SJCRH30 (cell line): ENCODE measurements at regions not wholly inside any gene's neighbourhood (a gene's known extent, or its start where the extent isn't known, plus 50 kb on each side); places are given as distances from the start of the nearest gene placed in this dataset.

Source experiments
- DNase-seq, 2 experiments: peaks; one replicate each; pipeline ENCODE4 v3.0.0-alpha.2; 2015 to 2020
- H3K27ac ChIP-seq: fragments of 250-450 bp; sonication (Bioruptor Pico); 2 replicates; pipeline ENCODE4 v1.5.1; 2020; ENCODE audit warnings: mild to moderate bottlenecking, moderate library complexity
- H3K27me3 ChIP-seq: fragments of 250-450 bp; sonication (Bioruptor Pico); 2 replicates; pipeline ENCODE4 v1.5.1; 2020; ENCODE audit warnings: mild to moderate bottlenecking, moderate library complexity
- H3K36me3 ChIP-seq: fragments of 250-450 bp; sonication (Bioruptor Pico); 2 replicates; pipeline ENCODE4 v1.5.1; 2020; ENCODE audit warnings: mild to moderate bottlenecking, moderate library complexity
- H3K4me1 ChIP-seq: fragments of 250-450 bp; sonication (Bioruptor Pico); 2 replicates; pipeline ENCODE4 v1.5.1; 2020; ENCODE audit warnings: mild to moderate bottlenecking, moderate library complexity
- H3K4me3 ChIP-seq: fragments of 250-450 bp; sonication (Bioruptor Pico); 2 replicates; pipeline ENCODE4 v1.5.1; 2020; ENCODE audit warnings: mild to moderate bottlenecking, moderate library complexity
- H3K9me3 ChIP-seq: fragments of 250-450 bp; sonication (Bioruptor Pico); replicated peaks from 2 replicates; pipeline ENCODE4 v1.5.1; 2020; ENCODE audit warnings: mild to moderate bottlenecking, moderate library complexity

DNA sequence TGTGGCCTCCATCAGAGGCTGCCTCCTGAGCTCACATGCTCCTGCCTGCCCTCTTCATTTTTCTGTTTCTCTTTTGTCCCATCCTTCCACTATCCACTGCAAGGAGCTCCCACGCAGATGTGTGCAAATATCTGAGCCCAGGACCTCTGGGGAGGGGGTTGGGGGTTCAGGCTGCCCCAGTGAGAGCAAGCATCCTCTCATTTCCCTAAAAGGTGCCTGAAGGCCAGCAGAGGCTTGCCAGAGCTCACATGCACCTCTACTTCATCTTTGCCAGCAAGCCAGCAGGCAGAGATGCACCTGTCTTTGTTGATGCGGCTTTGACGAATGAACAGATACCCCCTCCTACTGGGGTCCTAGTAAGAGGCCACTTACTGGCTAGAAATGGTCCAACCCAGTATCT is 128.8 kb downstream of the FGF9 start:
- no peaks in the 10 kb centered on the region for H3K36me3 ChIP-seq
- no peaks in the 10 kb centered on the region for H3K4me1 ChIP-seq
- H3K4me3 ChIP-seq = no peak overlapping the region
- no peaks in the 10 kb centered on the region for H3K9me3 ChIP-seq
- DNase-seq = no peak
- no peak overlapping the region for H3K27ac ChIP-seq
- no peaks in the 10 kb centered on the region for H3K27me3 ChIP-seq

DNA sequence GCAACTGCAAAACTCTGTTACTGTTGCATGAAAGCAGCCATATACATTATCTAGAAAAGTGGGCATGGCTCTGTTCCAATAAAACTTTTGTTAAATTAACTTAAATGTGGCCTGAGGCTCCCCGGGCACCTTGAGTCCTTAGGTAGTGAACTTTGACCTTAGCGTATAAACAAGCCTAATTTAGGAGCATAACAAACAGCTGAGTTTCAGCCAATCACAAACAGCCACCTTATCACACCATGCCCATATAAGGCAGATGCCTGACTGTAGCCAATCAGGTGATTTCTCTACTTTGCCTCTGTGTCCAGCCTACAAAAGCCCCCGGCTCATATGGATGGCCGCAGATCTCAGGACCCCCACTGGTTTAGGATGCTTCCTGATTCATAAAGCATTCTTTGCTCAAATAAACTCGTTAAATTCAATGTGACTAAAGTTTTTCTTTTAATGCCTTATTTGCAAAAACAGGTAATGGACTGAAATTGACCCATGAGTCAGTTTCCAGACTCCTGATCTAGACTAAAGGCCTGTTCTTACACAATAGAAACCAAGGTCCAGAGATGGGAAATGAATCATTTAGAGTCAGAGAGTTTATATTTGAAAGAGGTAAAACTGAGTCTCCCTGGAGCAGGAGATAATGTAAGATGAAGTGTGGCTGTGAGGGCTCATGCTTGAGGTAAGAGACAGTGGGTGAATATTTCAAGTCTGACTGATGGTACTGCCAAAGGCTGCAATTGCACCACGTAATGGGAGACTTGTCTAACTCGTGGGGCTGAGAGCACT is 130.2 kb downstream of the FGF9 start:
- H3K9me3 ChIP-seq = no peaks in the 10 kb centered on the region
- no peaks in the 10 kb centered on the region; the same call in 1 of the 2 replicates for H3K4me1 ChIP-seq
- no peak for DNase-seq
- no peak overlapping the region for H3K4me3 ChIP-seq
- no peaks in the 10 kb centered on the region for H3K27me3 ChIP-seq
- H3K36me3 ChIP-seq = no peaks in the 10 kb centered on the region
- no peak overlapping the region for H3K27ac ChIP-seq

DNA sequence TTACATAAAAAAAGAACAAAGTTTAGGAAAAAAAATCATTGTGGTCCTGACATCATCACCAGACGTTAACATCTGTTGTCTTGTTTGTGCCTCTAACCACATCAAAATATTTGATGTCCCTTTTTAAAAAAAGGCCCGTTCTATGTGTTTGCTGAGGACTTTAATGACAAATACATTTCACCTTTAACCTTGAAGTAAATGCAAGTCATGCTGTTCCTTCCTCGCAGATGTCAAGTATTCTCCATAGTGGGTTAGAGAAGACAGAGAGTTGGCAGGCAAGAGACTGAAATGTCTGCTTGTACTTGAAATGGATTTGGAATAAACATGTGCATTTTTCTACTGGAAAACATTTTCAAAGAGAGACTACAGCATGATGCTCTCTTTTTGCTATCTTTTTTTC is 134.9 kb downstream of the FGF9 start:
- H3K27me3 ChIP-seq = no peaks in the 10 kb centered on the region
- no peak overlapping the region for H3K4me3 ChIP-seq
- H3K27ac ChIP-seq = no peak overlapping the region
- DNase-seq = no peak
- no peaks in the 10 kb centered on the region; the same call in 1 of the 2 replicates for H3K4me1 ChIP-seq
- H3K9me3 ChIP-seq = no peaks in the 10 kb centered on the region
- no peaks in the 10 kb centered on the region for H3K36me3 ChIP-seq

DNA sequence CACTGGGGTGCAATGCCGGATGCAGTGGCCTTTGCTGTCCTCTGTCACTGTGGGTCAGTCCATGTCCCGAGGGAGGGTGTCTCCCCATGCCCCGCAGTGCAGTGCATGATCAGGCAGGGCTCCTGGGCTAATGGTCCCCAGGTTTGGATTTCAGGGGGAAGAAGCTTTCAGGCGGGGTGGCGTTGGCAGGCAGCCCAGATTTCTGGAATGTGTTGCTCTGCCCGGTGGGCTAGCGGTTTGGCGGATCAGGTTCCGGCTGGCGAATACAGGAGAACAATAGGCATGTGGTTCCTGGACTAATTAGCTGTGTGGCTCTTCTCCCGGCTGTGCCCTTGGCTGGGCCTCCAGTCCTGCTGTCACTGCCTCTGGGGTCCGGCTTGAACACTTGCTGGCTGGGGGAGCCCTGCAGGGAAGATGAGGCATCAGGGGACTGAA is 141.3 kb downstream of the FGF9 start:
- H3K36me3 ChIP-seq = no peaks in the 10 kb centered on the region
- peak; percentile 90 to 92 for DNase-seq
- no peaks in the 10 kb centered on the region for H3K9me3 ChIP-seq
- no peak overlapping the region for H3K27ac ChIP-seq
- H3K4me1 ChIP-seq = peaks cover 10% of the 10 kb centered on the region
- H3K4me3 ChIP-seq = no peak overlapping the region
- H3K27me3 ChIP-seq = no peaks in the 10 kb centered on the region; the same call in 1 of the 2 replicates

DNA sequence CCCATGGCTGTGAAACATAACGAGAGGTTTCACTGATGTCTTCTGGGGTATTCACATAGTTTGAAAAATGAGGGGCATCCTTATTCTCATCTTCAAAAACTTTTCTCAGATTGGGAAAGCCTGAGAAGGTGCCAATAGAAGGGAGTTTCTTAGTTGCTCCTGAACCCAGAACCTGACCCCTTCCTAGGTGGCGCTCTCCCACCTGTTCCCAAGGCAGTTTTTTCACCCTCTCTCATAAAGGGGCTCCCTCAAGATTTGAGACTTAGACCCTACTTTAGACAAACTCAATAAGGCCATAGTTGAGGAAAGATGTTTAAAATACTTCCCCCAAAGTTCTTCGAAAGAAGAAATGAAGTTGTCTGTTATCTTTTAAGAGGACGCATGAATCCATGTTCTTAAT is 142.2 kb downstream of the FGF9 start:
- H3K4me3 ChIP-seq = no peak overlapping the region
- no peak for DNase-seq
- H3K27ac ChIP-seq = no peak overlapping the region
- H3K9me3 ChIP-seq = no peaks in the 10 kb centered on the region
- no peaks in the 10 kb centered on the region for H3K36me3 ChIP-seq
- peaks cover 10% of the 10 kb centered on the region for H3K4me1 ChIP-seq
- H3K27me3 ChIP-seq = no peaks in the 10 kb centered on the region; the same call in 1 of the 2 replicates

DNA sequence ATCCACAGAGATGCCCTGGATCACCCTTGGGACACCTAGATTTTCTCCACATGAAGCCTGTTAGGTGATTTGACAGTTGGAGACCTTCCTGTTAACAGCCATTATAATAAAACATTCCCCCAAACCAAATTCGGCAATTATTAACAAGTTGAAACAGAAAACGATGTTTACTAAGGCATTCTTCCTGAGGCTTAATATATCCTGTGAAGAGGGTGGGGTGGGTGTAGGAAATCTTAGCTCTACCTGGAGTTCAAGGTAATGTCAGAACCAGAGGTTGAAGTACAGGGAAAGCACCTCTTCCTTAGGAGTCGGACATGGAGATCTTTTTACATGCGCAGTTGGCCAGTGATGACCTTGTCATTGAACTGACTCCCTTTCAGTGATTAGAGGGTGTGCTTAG is 143.0 kb downstream of the FGF9 start:
- Histone ChIP-seq H3K36me3 (no peaks in the 10 kb centered on the region), H3K9me3 (no peaks in the 10 kb centered on the region), H3K4me1 (peaks cover 10% of the 10 kb centered on the region), H3K27ac (no peak overlapping the region), H3K4me3 (no peak overlapping the region), H3K27me3 (no peaks in the 10 kb centered on the region; the same call in 1 of the 2 replicates)
- no peak for DNase-seq

DNA sequence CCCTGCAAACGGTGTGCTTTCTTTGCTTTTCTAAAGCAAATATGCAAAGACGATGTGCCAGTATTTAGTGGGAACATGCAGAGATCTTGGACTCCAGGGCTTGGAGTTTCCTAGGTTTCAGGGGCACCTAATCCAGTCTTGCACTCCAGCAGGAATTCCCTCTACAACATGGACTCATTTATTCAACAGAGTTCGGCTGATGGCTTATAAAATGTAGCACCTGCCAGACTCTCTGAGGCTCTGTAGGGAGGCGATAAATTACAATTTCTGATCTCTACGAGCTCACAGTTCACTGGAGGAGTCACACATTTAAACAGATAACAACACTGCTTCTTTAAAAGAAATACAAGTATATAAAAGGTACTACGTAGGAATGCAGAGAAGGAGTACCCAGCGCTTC is 143.7 kb downstream of the FGF9 start:
- no peak overlapping the region for H3K4me3 ChIP-seq
- no peaks in the 10 kb centered on the region; the same call in 1 of the 2 replicates for H3K27me3 ChIP-seq
- no peak overlapping the region for H3K27ac ChIP-seq
- H3K9me3 ChIP-seq = no peaks in the 10 kb centered on the region
- DNase-seq = no peak
- no peaks in the 10 kb centered on the region for H3K36me3 ChIP-seq
- peaks cover 10% of the 10 kb centered on the region for H3K4me1 ChIP-seq

DNA sequence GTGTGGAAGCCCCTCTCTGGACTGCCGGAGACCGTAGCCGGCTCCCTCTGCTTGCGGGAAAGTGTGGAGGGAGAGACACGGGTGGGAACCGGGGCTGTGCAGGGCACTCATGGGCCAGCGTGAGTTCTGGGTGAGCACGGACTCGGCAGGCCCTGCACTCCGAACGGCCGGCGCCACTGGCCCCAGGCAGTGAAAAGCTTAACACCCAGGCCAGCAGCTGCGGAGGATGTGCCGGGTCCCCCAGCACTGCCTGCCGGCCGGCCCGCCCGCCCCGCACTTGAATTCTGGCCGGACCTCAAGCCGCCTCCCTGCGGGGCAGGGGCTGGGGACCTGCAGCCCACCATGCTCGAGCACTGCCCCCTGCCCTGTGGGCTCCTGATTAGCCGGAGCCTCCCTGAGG is 147.0 kb downstream of the FGF9 start:
- H3K4me1 ChIP-seq = no peaks in the 10 kb centered on the region; the same call in 1 of the 2 replicates
- no peak for DNase-seq

DNA sequence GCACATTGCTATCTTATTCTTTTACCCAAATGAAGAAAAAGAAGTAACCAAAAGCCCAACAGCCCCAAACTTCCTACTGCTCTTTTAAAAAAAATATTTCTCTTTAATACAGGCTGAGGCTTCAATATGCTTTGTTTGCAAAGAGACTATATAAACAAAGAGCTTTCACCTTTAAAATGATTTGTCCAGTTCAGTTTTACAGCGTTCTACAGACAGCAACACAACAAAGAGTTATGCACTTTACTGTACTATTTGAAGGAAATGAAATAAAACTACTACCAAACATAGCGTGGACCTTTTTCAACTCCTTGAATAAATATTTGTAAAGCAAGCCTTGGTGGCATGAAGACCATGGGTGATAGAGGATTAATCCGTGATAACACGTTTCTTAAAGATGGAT is 151.2 kb downstream of the FGF9 start:
- DNase-seq = no peak
- Histone ChIP-seq H3K27me3 (0 out of 2 replicates have a peak, but pooled peaks cover 3% of the 10 kb centered on the region), H3K4me1 (no peaks in the 10 kb centered on the region), H3K36me3 (no peaks in the 10 kb centered on the region), H3K9me3 (no peaks in the 10 kb centered on the region), H3K4me3 (no peak overlapping the region), H3K27ac (no peak overlapping the region)

More for the DNA sequence above, 147.0 kb downstream of the FGF9 start:
- no peak overlapping the region for H3K27ac ChIP-seq
- no peaks in the 10 kb centered on the region for H3K36me3 ChIP-seq
- H3K4me3 ChIP-seq = no peak overlapping the region
- H3K9me3 ChIP-seq = no peaks in the 10 kb centered on the region
- H3K27me3 ChIP-seq = 0 out of 2 replicates have a peak, but pooled peaks cover 3% of the 10 kb centered on the region

DNA sequence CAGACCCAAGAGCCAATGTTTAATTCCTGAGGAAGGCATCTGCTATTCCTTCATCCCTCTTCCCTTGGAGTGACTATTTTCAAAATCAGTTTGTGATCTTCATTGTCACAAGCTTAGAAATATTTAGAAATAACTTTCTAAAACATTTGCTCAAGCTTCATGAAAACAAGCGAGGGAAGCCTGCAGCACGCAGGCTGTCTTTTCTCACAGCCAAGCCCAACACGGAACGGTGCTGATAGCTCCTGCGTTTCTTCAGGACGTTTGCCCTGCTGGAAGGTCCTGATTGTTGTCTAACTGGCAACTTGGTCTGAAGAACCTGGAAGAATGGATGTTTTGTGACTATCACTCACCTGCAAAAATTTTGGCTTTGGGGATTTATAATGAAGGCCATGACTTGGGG is 152.5 kb downstream of the FGF9 start:
- H3K9me3 ChIP-seq = no peaks in the 10 kb centered on the region
- 0 out of 2 replicates have a peak, but pooled peaks cover 3% of the 10 kb centered on the region for H3K27me3 ChIP-seq
- H3K4me3 ChIP-seq = no peak overlapping the region
- no peak for DNase-seq
- H3K27ac ChIP-seq = no peak overlapping the region
- H3K36me3 ChIP-seq = no peaks in the 10 kb centered on the region
- H3K4me1 ChIP-seq = no peaks in the 10 kb centered on the region

DNA sequence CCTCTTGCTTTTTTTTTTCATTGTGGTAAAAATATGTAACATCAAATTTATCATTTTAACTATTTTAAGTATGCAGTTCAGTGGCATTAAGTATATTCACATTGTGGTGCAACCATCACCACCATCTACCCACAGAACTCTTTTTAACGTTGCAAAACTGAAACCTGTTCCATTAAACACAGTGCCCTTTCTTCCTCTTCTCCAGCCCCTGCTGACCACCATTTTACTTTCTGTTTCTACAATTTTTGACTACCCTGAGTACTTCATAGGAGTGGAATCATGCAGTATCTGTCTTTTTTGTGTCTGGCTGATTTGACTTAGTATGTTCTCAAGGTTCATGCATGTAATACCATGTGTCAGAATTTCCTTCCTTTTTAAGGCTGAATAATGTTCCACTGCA is 153.1 kb downstream of the FGF9 start:
- DNase-seq = no peak
- H3K27ac ChIP-seq = no peak overlapping the region
- no peaks in the 10 kb centered on the region for H3K36me3 ChIP-seq
- no peak overlapping the region for H3K4me3 ChIP-seq
- H3K9me3 ChIP-seq = no peaks in the 10 kb centered on the region
- H3K4me1 ChIP-seq = no peaks in the 10 kb centered on the region
- 0 out of 2 replicates have a peak, but pooled peaks cover 3% of the 10 kb centered on the region for H3K27me3 ChIP-seq

DNA sequence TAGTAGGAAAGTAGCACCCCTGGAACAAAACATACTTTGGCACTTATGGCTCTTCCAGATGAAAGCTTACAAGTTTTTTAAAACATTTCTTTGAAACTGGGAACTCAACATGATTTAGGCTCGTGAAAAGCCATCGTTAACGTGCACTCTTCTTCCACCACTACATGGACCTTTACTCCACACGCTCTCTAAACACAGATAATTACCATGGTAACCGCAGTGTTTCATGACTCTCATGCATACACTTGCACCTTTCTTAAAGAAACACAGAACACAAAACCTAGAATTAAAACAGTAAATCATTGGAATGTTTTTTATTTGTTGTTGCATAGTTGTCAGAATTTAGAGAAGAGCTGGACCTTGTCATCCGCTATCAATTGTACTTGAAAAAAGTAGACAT is 154.3 kb downstream of the FGF9 start:
- DNase-seq = no peak
- Histone ChIP-seq H3K27ac (no peak overlapping the region), H3K4me3 (no peak overlapping the region), H3K27me3 (0 out of 2 replicates have a peak, but pooled peaks cover 3% of the 10 kb centered on the region), H3K9me3 (no peaks in the 10 kb centered on the region), H3K36me3 (no peaks in the 10 kb centered on the region), H3K4me1 (no peaks in the 10 kb centered on the region)

DNA sequence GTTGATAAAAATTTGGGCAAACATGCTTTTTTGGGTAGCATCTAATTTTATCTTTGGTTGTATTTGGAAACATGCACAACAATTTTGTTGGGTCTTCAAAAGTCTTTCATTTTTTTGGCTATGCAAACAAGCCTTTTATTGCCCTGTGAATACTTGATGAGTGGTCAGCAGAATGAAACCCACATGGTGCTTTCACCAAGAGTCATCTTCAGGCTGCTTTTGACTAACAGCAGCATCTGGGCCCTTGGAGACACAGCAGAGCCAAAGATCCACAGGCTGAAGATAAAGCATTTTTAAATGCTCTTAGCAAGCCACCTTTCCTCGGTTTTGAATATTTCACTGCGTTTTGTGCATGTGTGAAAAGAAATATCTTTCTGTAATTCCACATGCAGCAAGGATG is 154.9 kb downstream of the FGF9 start:
- H3K27me3 ChIP-seq = 0 out of 2 replicates have a peak, but pooled peaks cover 3% of the 10 kb centered on the region
- H3K9me3 ChIP-seq = no peaks in the 10 kb centered on the region
- no peaks in the 10 kb centered on the region for H3K36me3 ChIP-seq
- no peak overlapping the region for H3K27ac ChIP-seq
- H3K4me3 ChIP-seq = no peak overlapping the region
- DNase-seq = no peak
- H3K4me1 ChIP-seq = no peaks in the 10 kb centered on the region

DNA sequence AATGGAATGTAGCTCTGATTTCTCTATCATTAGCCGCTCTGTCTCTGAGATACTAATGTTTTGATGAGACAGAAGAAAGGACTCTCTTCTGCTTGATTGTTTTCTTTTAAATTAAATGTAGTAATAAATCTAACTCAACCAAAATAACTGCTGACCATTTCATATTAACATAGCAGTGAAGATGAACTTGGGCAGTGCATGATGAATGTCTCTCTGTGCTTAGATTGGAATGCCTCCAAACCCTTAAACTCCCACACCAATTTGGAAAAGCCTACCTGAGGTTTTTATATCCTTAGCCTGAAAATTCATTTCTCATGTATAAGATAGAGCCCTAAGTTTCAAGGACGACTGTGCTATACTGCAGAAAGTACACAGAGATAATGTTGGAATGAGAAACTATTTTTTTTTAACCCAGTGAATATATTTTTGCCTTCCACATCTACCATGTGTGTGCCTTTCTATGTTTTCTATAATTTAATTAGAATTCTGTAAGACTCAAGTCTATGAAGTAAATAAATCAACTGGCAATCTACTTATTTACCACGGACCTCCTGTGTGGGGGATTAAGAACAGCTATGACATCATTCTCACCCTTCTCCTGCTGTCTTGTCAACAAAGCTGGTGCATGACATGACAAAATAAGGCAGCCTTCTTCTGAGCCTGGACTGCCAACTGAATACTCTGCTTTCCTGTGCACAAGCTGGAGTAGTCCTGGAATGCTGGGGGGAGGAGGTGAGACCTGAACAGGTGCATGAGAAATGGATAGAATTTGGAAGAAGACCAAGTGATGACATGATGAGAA is 155.5 kb downstream of the FGF9 start:
- Histone ChIP-seq H3K27me3 (0 out of 2 replicates have a peak, but pooled peaks cover 3% of the 10 kb centered on the region), H3K4me1 (no peaks in the 10 kb centered on the region), H3K36me3 (no peaks in the 10 kb centered on the region), H3K9me3 (no peaks in the 10 kb centered on the region), H3K4me3 (no peak overlapping the region), H3K27ac (no peak overlapping the region)
- no peak for DNase-seq

DNA sequence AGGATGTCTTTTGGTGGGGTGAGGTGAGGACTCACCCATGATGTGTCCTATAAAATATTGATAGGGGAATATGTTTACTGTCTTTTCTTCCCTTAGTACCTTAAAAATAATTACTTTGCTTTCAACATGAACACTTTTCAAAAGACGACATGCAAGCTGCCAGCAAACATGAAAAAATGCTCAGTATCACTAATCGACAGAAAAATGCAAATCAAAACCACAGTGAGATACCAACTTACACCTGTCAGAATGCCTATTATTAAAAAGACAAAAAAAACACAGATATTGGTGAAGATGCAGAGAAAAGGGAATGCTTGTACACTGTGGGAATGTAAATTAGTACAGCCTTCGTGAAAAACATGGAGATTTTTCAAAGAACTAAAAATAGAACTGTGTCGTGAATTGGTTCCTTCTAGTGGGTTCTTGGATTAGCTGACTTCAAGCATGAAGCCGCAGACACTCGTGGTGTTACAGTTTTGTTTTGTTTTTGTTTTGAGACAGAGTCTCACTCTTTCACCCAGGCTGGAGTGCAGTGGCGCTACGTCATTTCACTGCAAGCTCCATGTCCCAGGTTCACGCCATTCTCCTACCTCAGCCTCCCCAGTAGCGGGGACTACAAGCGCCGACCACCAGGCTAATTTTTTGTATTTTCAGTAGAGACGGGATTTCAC is 160.9 kb downstream of the FGF9 start:
- H3K4me3 ChIP-seq = no peak overlapping the region
- H3K27ac ChIP-seq = no peak overlapping the region
- H3K36me3 ChIP-seq = no peaks in the 10 kb centered on the region
- H3K9me3 ChIP-seq = no peaks in the 10 kb centered on the region
- no peaks in the 10 kb centered on the region for H3K27me3 ChIP-seq
- DNase-seq = no peak
- H3K4me1 ChIP-seq = peaks cover 14% of the 10 kb centered on the region
